GM19324 (cell line): ENCODE measurements at regions not wholly inside any gene's neighbourhood (a gene's known extent, or its start where the extent isn't known, plus 50 kb on each side); places are given as distances from the start of the nearest gene placed in this dataset.

Experiments
- ATAC-seq: cut with Tn5 transposase; IDR thresholded peaks from one replicate; pipeline ENCODE4 v1.9.1; 2021; ENCODE audit warnings: mild to moderate bottlenecking, moderate library complexity; ENCODE audit not compliant: unreplicated experiment, low FRiP score

DNA sequence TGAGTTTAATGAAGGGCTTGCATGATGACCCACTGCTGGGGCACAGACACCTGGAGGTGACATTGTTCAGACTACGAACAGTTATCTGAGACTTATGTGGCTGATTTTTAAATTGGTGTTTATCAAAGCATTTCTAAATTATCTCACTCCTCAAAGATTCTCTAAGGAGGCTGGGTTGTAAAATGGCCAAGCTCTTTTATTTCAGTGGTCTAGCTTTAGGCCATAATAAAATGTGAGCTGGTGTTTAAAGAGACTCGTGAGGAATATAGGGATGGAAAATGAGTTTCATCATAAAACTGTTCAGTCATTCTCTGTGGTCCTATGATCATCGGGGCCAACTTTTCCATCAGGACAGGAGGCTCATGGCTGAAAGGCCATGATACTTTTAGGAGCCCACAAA lies 93.4 kb downstream of the SPP2 start:
- no peak for ATAC-seq

DNA sequence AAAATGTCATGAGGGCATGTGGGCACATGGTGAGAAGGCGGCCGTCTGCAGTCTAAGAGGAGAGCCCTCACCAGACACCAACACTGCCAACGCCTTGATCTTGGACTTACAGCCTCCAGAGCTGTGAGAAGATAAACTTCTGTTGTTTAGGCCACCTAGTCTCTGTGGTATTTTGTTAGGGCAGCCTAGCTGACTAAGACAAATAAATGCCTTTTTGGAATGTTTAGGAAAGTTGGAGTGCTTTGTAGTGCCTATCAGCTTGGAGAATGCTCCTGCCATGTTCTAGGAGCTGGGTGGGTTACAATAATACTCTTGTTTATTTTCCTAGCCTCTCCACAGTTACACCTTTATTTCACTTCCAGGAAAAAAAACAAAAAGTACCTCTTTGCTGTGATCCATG lies 92.0 kb downstream of the SPP2 start:
- ATAC-seq, result no peak

DNA sequence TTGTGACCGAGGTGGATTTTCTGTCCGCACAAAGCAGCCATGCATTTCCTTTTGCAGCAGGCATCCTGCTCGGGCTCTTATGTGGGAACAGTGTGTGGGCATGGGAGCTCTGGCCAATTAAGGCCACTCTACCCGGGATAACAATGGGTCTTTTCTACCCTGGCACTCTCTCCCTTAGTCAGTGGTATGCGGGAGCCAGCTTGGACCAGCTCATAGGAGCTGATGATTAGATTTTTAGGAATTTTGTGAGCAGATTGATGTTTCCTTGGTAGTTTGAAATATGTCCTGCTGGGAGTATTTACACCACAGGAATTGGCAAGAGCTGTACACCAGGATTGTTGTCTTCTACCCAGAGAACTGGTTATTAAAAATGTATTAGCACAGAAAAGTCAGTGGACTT lies 89.3 kb downstream of the SPP2 start:
- no peak for ATAC-seq

DNA sequence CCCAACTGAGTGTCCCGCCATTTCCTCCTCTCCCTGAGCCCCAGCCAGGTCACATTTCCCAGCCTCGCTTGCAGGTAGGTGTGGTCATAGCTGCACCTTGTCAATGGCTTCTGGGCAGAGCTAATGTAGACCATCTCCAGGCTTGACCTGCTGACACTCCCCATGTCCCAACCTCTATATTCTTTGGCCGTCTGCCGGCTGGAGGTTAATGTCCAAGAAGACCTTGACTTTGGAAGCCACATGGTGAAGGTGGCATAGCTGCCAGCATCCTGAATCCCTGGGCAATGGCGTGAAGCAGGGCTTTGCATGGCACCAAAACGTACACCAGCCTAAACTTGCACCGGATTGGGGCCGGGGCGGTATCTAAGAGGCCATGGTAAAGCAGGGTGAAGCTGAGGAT lies 88.3 kb downstream of the SPP2 start:
- ATAC-seq, result no peak

DNA sequence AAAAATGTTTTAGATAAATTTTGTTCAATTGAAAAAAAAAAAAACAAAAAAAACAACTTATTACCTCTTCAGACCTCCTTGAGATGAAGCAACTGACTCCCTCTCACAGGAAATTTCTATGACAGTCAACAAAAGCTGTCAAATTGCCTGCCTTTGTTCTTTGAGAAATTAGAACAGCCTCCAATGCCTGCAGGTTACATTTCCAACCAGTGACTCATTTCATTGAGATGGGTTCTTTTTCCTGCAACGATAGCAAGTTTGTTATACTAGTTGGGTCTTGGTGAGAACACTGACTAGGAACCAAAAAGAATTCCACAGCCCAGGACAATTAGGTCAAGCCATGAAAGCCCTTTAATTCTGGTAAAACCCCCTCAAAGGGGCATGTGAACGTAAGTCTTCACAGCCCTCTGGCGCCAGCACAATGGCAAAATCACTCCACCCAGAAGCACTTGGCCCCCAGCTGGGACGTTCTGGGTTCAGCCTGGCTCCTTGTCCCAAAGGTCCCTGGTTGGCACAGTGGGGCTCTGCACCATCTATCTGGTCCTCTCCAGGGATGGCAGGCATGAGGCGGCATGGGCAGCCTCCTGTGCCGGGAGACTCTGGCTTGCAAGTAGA lies 87.0 kb downstream of the SPP2 start:
- no peak for ATAC-seq

DNA sequence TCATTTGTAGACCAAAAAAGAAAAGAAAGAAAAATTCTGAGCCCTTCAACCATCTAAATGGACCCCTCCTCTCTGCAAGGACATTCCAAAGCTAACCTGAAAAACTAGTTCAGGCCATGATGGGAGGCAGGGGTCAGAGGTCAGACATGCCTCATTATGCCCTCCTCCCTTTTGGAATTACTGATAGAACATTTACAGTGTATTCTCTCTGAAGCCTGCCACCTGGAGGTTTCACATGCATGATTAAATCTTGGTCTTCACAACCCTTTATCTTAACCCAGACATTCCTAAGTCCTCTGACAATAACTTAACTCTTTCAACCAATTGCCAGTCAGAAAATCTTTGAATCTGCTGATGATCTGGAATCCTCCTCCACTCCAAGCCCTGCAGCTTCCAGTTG lies 86.0 kb downstream of the SPP2 start:
- no peak for ATAC-seq

DNA sequence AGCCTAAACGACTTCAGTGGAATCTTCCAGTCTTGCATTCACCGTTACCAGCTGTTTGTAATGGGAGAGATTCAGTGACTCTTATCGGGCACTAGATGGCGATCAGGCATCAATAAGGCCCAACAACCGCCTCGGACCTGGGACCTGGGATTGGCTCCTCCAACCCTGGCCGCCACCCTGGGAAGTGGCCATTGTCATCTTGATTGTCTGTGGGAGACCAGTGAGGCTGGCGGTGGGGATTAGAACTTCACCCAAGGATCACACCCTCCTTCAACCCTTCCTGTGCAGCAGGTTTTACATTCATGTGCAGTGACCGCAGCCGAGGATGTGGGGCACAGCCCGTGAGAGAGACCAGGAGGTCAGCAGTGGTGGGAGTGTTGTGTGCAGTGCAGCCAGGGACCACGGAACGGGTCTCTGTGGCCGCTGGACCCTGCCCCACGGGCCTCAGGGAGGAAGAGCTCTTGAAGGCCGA lies 85.3 kb downstream of the SPP2 start:
- no peak for ATAC-seq

DNA sequence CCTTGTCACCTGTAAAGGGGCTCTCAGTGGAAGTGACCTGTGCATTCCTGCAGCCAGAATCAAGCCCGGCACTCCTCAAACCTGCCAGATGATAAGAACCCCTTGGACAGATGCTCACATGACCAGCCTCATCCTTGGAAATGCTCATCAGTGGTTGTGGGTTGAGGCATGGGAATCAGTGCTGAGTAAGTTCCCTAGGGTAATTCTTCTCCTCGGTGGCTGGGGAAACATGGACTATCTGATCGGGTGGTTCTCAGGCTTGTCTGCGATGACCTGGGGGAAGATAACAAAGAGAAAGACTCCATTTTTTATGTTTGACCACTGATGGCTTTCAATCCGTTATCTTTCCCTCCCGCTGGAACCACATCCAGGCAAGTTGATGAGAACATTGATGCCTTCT lies 84.0 kb downstream of the SPP2 start:
- ATAC-seq, result no peak

DNA sequence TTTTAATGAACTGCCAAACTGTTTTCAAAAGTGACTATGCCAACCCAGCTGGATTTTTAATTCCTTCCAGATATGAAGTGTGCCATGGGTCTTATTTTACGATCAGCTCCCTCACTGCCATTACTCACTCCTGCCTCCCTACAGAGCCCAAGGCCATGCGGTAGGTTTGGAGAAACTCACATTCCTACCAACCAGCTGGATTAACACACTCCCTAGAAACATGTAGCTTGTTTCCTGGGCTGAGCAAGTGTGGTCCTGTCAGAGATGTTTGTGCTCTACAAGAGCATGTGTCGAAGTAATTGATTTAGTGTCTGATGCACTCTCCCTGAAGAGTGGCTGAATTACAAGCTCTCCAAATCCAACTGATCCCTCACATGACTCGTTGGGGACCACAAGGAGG lies 82.5 kb downstream of the SPP2 start:
- ATAC-seq, result no peak

DNA sequence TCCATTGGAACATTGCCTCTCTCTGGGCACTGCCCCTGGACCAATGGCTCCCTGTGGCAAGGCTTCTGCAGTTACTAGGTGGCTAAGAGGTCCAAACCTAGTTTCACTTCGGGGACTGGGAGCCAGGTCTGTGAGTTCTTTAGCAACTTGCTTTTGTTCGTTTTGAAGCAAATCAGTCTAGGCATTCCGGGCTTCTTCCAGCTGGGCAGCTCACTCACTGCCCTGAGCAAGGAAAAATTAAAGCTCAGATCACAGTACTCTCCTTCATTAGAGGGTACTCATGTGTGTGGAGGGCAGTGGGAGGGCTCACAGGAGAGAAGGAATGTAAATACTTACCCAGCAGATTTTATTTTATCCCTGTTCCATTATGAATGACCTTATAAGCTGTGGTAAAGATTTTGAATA lies 80.3 kb downstream of the SPP2 start:
- ATAC-seq, result no peak

DNA sequence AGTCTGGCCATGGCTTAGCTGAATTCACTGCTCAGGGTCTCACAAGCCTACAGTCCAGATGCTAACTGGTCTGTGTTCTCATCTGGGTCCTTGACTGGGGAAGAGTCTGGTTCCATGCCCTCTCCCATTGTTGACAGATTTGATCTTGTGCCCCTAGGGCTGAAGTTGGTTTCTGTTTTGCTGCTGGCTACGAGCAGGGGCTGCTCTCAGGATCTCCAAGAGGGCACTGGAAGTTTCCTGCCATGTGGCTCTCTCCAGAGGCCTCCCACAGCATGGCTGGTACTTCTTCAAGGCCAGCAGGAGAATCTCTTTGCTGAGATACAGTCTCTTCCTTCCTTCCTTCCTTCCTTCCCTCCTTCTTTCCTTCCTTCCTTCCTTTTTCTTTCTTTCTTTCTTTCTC lies 78.1 kb downstream of the SPP2 start:
- ATAC-seq, result no peak
